Testis (tissue), 2 donors: ENCODE measurements at regions not wholly inside any gene's neighbourhood (a gene's known extent, or its start where the extent isn't known, plus 50 kb on each side); places are given as distances from the start of the nearest gene placed in this dataset.

Source experiments
- CTCF ChIP-seq, 3 experiments: fragments of 450-650 bp in 2 of 3; fragments of 200-600 bp in 1 of 3; sonication (generic) in 1 of 3; IDR thresholded peaks; one replicate each; pipeline ENCODE4 v1.5.1; 2016 to 2019; ENCODE audit warnings: antibody characterized with exemption in 3 of 3, mild to moderate bottlenecking in 2 of 3, moderate library complexity in 1 of 3
- POLR2A ChIP-seq: fragments of 450-650 bp; IDR thresholded peaks from one replicate; pipeline ENCODE4 v1.6.1; 2017; ENCODE audit warnings: antibody characterized with exemption, mild to moderate bottlenecking, moderate library complexity

- TF ChIP-seq POLR2A (no peak), CTCF (IDR thresholded peaks at IDR 0.05) (no peak)
Observed at GRCh38 chr4:66921433-66921832, 623.9 kb downstream of the CENPC start.
